Lower leg skin (tissue), 4 donors: ENCODE measurements at regions not wholly inside any gene's neighbourhood (a gene's known extent, or its start where the extent isn't known, plus 50 kb on each side); places are given as distances from the start of the nearest gene placed in this dataset.

ENCODE experiments used
- DNase-seq, 2 donors: peaks; one replicate each; pipeline ENCODE4 v3.0.0-alpha.2; 2019; ENCODE audit warnings: low spot score in 2 of 2
- H3K4me3 ChIP-seq: fragments of 200-600 bp; sonication (generic); 2 replicates; pipeline ENCODE4 v1.5.1; 2017; ENCODE audit warnings: mild to moderate bottlenecking, low read depth; ENCODE audit not compliant: poor library complexity, severe bottlenecking
- CTCF ChIP-seq, 3 donors: fragments of 450-650 bp; IDR thresholded peaks; one replicate each; pipeline ENCODE4 v1.5.1; 2016; ENCODE audit warnings: antibody characterized with exemption in 3 of 3, mild to moderate bottlenecking in 3 of 3, moderate library complexity in 2 of 3
- POLR2A ChIP-seq, 2 donors: fragments of 450-650 bp; IDR thresholded peaks; one replicate each; pipeline ENCODE4 v1.6.1; 2016 to 2017; ENCODE audit warnings: antibody characterized with exemption in 2 of 2, mild to moderate bottlenecking in 1 of 2, moderate library complexity in 1 of 2
- WGBS, 2 donors: methylation state at CpG; one replicate each; pipeline ENCODE4 v1.1.5; 2018; 5-methylcytosine and 5-hydroxymethylcytosine counted together
- intact Hi-C: fragments of 100-400 bp; cut with DNase I; formaldehyde crosslinking; loops from one replicate; pipeline ENCODE4 v1.15.0; 2023; ENCODE audit warnings: low total_unique reads

GRCh38 chr20:40524071-40524470 lies 165.0 kb downstream of the MAFB start:
- no peak for DNase-seq
- H3K4me3 ChIP-seq, result no peak overlapping the region
- intact Hi-C loops, result no loop called here
- WGBS, 2 donors, result 70 to 72% methylated on average over 2 of the region's 2 CpGs
- TF ChIP-seq CTCF (IDR thresholded peaks at IDR 0.05), result no peak
- no peak for TF ChIP-seq POLR2A (IDR thresholded peaks at IDR 0.05)

- DNase-seq, result no peak
- no peak overlapping the region for H3K4me3 ChIP-seq
- 88 to 93% methylated on average over 1 of the region's 1 CpG for WGBS, 2 donors
- TF ChIP-seq CTCF (IDR thresholded peaks at IDR 0.05), result no peak
- TF ChIP-seq POLR2A (IDR thresholded peaks at IDR 0.05), result no peak
- intact Hi-C loops, result no loop called here
Observed at GRCh38 chr20:40522405-40522804, 166.6 kb downstream of the MAFB start.

- no peak for DNase-seq
- intact Hi-C loops, result no loop called here
Observed at GRCh38 chr20:40521962-40522361, 167.1 kb downstream of the MAFB start.

GRCh38 chr20:40519918-40520317 lies 169.1 kb downstream of the MAFB start:
- WGBS, 2 donors, result 85 to 91% methylated on average over 3 of the region's 3 CpGs
- DNase-seq, result no peak
- intact Hi-C loops, result no loop called here
- TF ChIP-seq POLR2A (IDR thresholded peaks at IDR 0.05) (no peak), CTCF (IDR thresholded peaks at IDR 0.05) (no peak)
- H3K4me3 ChIP-seq, result no peak overlapping the region

More at GRCh38 chr20:40521962-40522361, 167.1 kb downstream of the MAFB start:
- no peak overlapping the region for H3K4me3 ChIP-seq
- 91 to 96% methylated on average over 1 of the region's 1 CpG for whole genome bisulfite sequencing, 2 donors
- TF ChIP-seq CTCF (IDR thresholded peaks at IDR 0.05) (no peak), POLR2A (IDR thresholded peaks at IDR 0.05) (no peak)

GRCh38 chr20:40512994-40513393 lies 176.0 kb downstream of the MAFB start:
- WGBS, 2 donors, result 74 to 78% methylated on average over 4 of the region's 4 CpGs
- intact Hi-C loops, result no loop called here
- no peak overlapping the region for H3K4me3 ChIP-seq
- TF ChIP-seq CTCF (IDR thresholded peaks at IDR 0.05), result no peak
- no peak for TF ChIP-seq POLR2A (IDR thresholded peaks at IDR 0.05)
- DNase-seq, result no peak

- intact Hi-C loops, result no loop called here
- WGBS, 2 donors, result 92 to 93% methylated on average over 4 of the region's 4 CpGs
- no peak for DNase-seq
- no peak overlapping the region for H3K4me3 ChIP-seq
- TF ChIP-seq POLR2A (IDR thresholded peaks at IDR 0.05) (no peak), CTCF (IDR thresholded peaks at IDR 0.05) (no peak)
Observed at GRCh38 chr20:40512591-40512990, 176.4 kb downstream of the MAFB start.
